ENCODE measurements at regions not wholly inside any gene's neighbourhood (a gene's known extent, or its start where the extent isn't known, plus 50 kb on each side); places are given as distances from the start of the nearest gene placed in this dataset.
A peak's percentile ranks its signal among the peaks of the same experiment; 100 is the strongest.

DNA sequence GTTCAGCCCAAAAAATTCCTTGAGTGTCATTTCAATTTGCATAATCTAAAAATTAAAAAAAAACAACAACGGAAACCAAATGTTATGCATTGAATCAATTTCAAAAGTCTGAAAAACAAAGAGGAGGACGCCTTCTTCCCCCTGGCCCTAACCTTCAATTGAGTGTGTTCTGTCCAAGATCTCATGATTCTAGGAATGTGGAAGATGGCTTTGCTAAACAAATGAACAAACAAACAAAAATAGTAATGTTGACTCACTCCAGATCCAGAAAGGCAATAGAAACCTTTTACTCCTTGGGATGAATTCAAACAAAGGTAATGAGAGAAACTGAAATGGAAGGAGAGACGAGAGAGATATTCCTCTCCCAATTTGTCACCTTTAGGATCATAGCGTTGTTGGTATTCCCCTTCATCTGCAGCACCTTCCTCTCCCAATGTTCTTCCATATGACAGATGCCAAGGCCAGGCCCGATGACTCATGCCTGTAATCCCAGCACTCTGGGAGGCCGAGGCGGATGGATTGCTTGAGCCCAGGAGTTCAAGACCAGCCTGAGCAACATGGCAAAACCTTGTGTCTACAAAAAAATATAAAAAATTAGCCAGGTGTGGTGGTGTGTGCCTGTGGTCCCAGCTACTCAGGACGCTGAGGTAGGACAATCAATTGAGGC lies 109.2 kb upstream of the ADGRF1 start (continued):
- TF ChIP-seq, protein P1, sequence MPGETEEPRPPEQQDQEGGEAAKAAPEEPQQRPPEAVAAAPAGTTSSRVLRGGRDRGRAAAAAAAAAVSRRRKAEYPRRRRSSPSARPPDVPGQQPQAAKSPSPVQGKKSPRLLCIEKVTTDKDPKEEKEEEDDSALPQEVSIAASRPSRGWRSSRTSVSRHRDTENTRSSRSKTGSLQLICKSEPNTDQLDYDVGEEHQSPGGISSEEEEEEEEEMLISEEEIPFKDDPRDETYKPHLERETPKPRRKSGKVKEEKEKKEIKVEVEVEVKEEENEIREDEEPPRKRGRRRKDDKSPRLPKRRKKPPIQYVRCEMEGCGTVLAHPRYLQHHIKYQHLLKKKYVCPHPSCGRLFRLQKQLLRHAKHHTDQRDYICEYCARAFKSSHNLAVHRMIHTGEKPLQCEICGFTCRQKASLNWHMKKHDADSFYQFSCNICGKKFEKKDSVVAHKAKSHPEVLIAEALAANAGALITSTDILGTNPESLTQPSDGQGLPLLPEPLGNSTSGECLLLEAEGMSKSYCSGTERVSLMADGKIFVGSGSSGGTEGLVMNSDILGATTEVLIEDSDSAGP (CRISPR knock-in tag; IDR thresholded peaks at IDR 0.05; ENCODE audit: borderline replicate concordance): no peak
- TF ChIP-seq ZMYM2 (CRISPR knock-in tag; IDR thresholded peaks at IDR 0.05) (0 out of 2 replicates have a peak, but pooled peaks have one; percentile 29), ZNF530 (CRISPR knock-in tag; IDR thresholded peaks at IDR 0.05; ENCODE audit: low read depth) (no peak), SIN3B (IDR thresholded peaks at IDR 0.05; ENCODE audit: low read length) (no peak), ARID2 (CRISPR knock-in tag; IDR thresholded peaks at IDR 0.05; ENCODE audit: borderline replicate concordance) (no peak)
- TF ChIP-seq, protein P2, sequence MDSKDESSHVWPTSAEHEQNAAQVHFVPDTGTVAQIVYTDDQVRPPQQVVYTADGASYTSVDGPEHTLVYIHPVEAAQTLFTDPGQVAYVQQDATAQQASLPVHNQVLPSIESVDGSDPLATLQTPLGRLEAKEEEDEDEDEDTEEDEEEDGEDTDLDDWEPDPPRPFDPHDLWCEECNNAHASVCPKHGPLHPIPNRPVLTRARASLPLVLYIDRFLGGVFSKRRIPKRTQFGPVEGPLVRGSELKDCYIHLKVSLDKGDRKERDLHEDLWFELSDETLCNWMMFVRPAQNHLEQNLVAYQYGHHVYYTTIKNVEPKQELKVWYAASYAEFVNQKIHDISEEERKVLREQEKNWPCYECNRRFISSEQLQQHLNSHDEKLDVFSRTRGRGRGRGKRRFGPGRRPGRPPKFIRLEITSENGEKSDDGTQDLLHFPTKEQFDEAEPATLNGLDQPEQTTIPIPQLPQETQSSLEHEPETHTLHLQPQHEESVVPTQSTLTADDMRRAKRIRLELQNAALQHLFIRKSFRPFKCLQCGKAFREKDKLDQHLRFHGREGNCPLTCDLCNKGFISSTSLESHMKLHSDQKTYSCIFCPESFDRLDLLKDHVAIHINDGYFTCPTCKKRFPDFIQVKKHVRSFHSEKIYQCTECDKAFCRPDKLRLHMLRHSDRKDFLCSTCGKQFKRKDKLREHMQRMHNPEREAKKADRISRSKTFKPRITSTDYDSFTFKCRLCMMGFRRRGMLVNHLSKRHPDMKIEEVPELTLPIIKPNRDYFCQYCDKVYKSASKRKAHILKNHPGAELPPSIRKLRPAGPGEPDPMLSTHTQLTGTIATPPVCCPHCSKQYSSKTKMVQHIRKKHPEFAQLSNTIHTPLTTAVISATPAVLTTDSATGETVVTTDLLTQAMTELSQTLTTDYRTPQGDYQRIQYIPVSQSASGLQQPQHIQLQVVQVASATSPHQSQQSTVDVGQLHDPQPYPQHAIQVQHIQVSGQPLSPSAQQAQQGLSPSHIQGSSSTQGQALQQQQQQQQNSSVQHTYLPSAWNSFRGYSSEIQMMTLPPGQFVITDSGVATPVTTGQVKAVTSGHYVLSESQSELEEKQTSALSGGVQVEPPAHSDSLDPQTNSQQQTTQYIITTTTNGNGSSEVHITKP (CRISPR knock-in tag; IDR thresholded peaks at IDR 0.05; ENCODE audit: low read depth): no peak
- TF ChIP-seq, protein P3, sequence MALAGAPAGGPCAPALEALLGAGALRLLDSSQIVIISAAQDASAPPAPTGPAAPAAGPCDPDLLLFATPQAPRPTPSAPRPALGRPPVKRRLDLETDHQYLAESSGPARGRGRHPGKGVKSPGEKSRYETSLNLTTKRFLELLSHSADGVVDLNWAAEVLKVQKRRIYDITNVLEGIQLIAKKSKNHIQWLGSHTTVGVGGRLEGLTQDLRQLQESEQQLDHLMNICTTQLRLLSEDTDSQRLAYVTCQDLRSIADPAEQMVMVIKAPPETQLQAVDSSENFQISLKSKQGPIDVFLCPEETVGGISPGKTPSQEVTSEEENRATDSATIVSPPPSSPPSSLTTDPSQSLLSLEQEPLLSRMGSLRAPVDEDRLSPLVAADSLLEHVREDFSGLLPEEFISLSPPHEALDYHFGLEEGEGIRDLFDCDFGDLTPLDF (CRISPR knock-in tag; IDR thresholded peaks at IDR 0.05): no peak
- TF ChIP-seq, protein P4, sequence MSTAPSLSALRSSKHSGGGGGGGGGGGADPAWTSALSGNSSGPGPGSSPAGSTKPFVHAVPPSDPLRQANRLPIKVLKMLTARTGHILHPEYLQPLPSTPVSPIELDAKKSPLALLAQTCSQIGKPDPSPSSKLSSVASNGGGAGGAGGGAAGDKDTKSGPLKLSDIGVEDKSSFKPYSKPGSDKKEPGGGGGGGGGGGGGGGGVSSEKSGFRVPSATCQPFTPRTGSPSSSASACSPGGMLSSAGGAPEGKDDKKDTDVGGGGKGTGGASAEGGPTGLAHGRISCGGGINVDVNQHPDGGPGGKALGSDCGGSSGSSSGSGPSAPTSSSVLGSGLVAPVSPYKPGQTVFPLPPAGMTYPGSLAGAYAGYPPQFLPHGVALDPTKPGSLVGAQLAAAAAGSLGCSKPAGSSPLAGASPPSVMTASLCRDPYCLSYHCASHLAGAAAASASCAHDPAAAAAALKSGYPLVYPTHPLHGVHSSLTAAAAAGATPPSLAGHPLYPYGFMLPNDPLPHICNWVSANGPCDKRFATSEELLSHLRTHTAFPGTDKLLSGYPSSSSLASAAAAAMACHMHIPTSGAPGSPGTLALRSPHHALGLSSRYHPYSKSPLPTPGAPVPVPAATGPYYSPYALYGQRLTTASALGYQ (CRISPR knock-in tag; IDR thresholded peaks at IDR 0.05): no peak
